DND-41 (cell line): ENCODE measurements at regions not wholly inside any gene's neighbourhood (a gene's known extent, or its start where the extent isn't known, plus 50 kb on each side); places are given as distances from the start of the nearest gene placed in this dataset.

Experiments used
- ATAC-seq: fragments of 200-7000 bp; cut with Tn5 transposase; 3 replicates; pipeline ENCODE4 v1.9.1; 2021; ENCODE audit warnings: low read depth; ENCODE audit not compliant: insufficient read depth
- DNase-seq: peaks from one replicate; pipeline ENCODE4 v3.0.0-alpha.2; 2020
- H2AFZ ChIP-seq: 2 replicates; pipeline ENCODE4 v1.6.0; 2012; ENCODE audit warnings: low read depth, low read length
- H3K27ac ChIP-seq: 2 replicates; pipeline ENCODE4 v1.5.1; 2012; ENCODE audit warnings: low read length, inconsistent platforms
- H3K27me3 ChIP-seq: fragments of 200-600 bp; sonication (generic); 2 replicates; pipeline ENCODE4 v1.6.0; 2012; ENCODE audit warnings: low read length, mild to moderate bottlenecking, inconsistent platforms; ENCODE audit not compliant: insufficient read depth, poor library complexity
- H3K36me3 ChIP-seq: 2 replicates; pipeline ENCODE4 v1.5.1; 2012; ENCODE audit warnings: low read length, inconsistent platforms; ENCODE audit not compliant: insufficient read depth
- H3K4me1 ChIP-seq: 2 replicates; pipeline ENCODE4 v1.5.1; 2012; ENCODE audit warnings: mild to moderate bottlenecking, low read length; ENCODE audit not compliant: insufficient read depth
- H3K4me2 ChIP-seq: 2 replicates; pipeline ENCODE4 v1.6.0; 2012; ENCODE audit warnings: mild to moderate bottlenecking, moderate library complexity, low read length, inconsistent platforms; ENCODE audit not compliant: insufficient read depth
- H3K4me3 ChIP-seq, 2 experiments: fragments of 200-600 bp in 1 of 2; shearing (Covaris generic) in 1 of 2; 2 replicates each; pipeline ENCODE4 v1.5.1; 2012 to 2016; ENCODE audit warnings: inconsistent platforms in 2 of 2, low read length in 2 of 2, mild to moderate bottlenecking in 2 of 2, low read depth in 1 of 2, moderate library complexity in 1 of 2
- H3K79me2 ChIP-seq: 2 replicates; pipeline ENCODE4 v1.6.0; 2012; ENCODE audit warnings: low read length, inconsistent platforms; ENCODE audit not compliant: insufficient read depth
- H3K9ac ChIP-seq: 2 replicates; pipeline ENCODE4 v1.6.0; 2012; ENCODE audit warnings: low read depth, mild to moderate bottlenecking, inconsistent platforms, low read length, moderate library complexity
- H3K9me3 ChIP-seq: 2 replicates; pipeline ENCODE4 v1.5.1; 2012; ENCODE audit warnings: low read length, moderate library complexity, mild to moderate bottlenecking, inconsistent platforms; ENCODE audit not compliant: insufficient read depth, severe bottlenecking
- H4K20me1 ChIP-seq: 2 replicates; pipeline ENCODE4 v1.6.0; 2012; ENCODE audit warnings: low read length; ENCODE audit not compliant: insufficient read depth
- CTCF ChIP-seq: IDR thresholded peaks from 2 replicates; pipeline ENCODE4 v1.5.1; 2012; ENCODE audit warnings: borderline replicate concordance, low read length, moderate library complexity, mild to moderate bottlenecking; ENCODE audit not compliant: poor library complexity, severe bottlenecking; ENCODE audit errors: extremely low read depth
- EZH2 ChIP-seq: IDR thresholded peaks from 3 replicates; pipeline ENCODE4 v1.6.1; 2012; ENCODE audit warnings: borderline replicate concordance, low read depth, mild to moderate bottlenecking, moderate library complexity, low read length, inconsistent platforms; ENCODE audit not compliant: severe bottlenecking

- no peak for DNase-seq
Observed at GRCh38 chr6:114941078-114941477, 598.3 kb upstream of the HS3ST5 start.

GRCh38 chr6:114940181-114940580 lies 597.4 kb upstream of the HS3ST5 start:
- Histone ChIP-seq H3K4me3 (no peak overlapping the region), H3K9ac (no peak overlapping the region), H4K20me1 (no peaks in the 10 kb centered on the region), H3K4me1 (no peaks in the 10 kb centered on the region), H2AFZ (no peak overlapping the region), H3K27ac (no peak overlapping the region), H3K27me3 (no peaks in the 10 kb centered on the region), H3K4me2 (no peak overlapping the region), H3K79me2 (no peaks in the 10 kb centered on the region), H3K36me3 (no peaks in the 10 kb centered on the region), H3K9me3 (no peaks in the 10 kb centered on the region)
- DNase-seq (no peak), ATAC-seq (no peak)
- TF ChIP-seq EZH2 (no peak), CTCF (no peak)

More at GRCh38 chr6:114941078-114941477, 598.3 kb upstream of the HS3ST5 start:
- no peak for ATAC-seq
- H3K36me3 ChIP-seq: no peaks in the 10 kb centered on the region
- H3K9ac ChIP-seq: no peak overlapping the region
- no peaks in the 10 kb centered on the region for H3K9me3 ChIP-seq
- H3K4me1 ChIP-seq: no peaks in the 10 kb centered on the region
- H3K27me3 ChIP-seq: no peaks in the 10 kb centered on the region
- no peaks in the 10 kb centered on the region for H4K20me1 ChIP-seq
- TF ChIP-seq CTCF (no peak), EZH2 (no peak)
- no peak overlapping the region for H3K27ac ChIP-seq
- H3K4me3 ChIP-seq: no peak overlapping the region
- no peaks in the 10 kb centered on the region for H3K79me2 ChIP-seq
- no peak overlapping the region for H2AFZ ChIP-seq
- H3K4me2 ChIP-seq: no peak overlapping the region

GRCh38 chr6:114939630-114940029 lies 596.8 kb upstream of the HS3ST5 start:
- H4K20me1 ChIP-seq: no peaks in the 10 kb centered on the region
- no peak overlapping the region for H2AFZ ChIP-seq
- H3K79me2 ChIP-seq: no peaks in the 10 kb centered on the region
- H3K9ac ChIP-seq: no peak overlapping the region
- H3K9me3 ChIP-seq: no peaks in the 10 kb centered on the region
- no peaks in the 10 kb centered on the region for H3K27me3 ChIP-seq
- H3K4me3 ChIP-seq: no peak overlapping the region
- DNase-seq (no peak), ATAC-seq (no peak)
- H3K27ac ChIP-seq: no peak overlapping the region
- TF ChIP-seq CTCF (no peak), EZH2 (no peak)
- H3K4me2 ChIP-seq: no peak overlapping the region
- H3K4me1 ChIP-seq: no peaks in the 10 kb centered on the region
- no peaks in the 10 kb centered on the region for H3K36me3 ChIP-seq

- H2AFZ ChIP-seq: no peak overlapping the region
- TF ChIP-seq EZH2: no peak
- no peak for TF ChIP-seq CTCF
- no peak overlapping the region for H3K4me3 ChIP-seq
- H3K27ac ChIP-seq: no peak overlapping the region
- no peaks in the 10 kb centered on the region for H4K20me1 ChIP-seq
- H3K36me3 ChIP-seq: no peaks in the 10 kb centered on the region
- no peaks in the 10 kb centered on the region for H3K9me3 ChIP-seq
- H3K79me2 ChIP-seq: no peaks in the 10 kb centered on the region
- H3K27me3 ChIP-seq: no peaks in the 10 kb centered on the region
- H3K4me1 ChIP-seq: no peaks in the 10 kb centered on the region
- DNase-seq: no peak
- H3K4me2 ChIP-seq: no peak overlapping the region
- H3K9ac ChIP-seq: no peak overlapping the region
- no peak for ATAC-seq
Observed at GRCh38 chr6:114936080-114936479, 593.3 kb upstream of the HS3ST5 start.
